ENCODE measurements at regions not wholly inside any gene's neighbourhood (a gene's known extent, or its start where the extent isn't known, plus 50 kb on each side); places are given as distances from the start of the nearest gene placed in this dataset.
"Not testable (repeated sequence)": the region's sequence is repeated elsewhere in the genome, so short reads cannot be mapped to it uniquely, and the experiment has no call there.

GRCh38 chr6:2581011-2581410 lies 169.7 kb downstream of the MYLK4 start:
- TF ChIP-seq CTCF (IDR thresholded peaks at IDR 0.05; ENCODE audit: insufficient read depth, low read length), result no peak
- DNase-seq (ENCODE audit: low read depth), result no peak
- no peak overlapping the region for H3K4me3 ChIP-seq (ENCODE audit: low read depth, low read length)

GRCh38 chr6:2579804-2580570 lies 170.7 kb downstream of the MYLK4 start:
- H3K4me3 ChIP-seq (ENCODE audit: low read depth, low read length), result no peak overlapping the region
- no peak for DNase-seq (ENCODE audit: low read depth)
- no peak for TF ChIP-seq CTCF (IDR thresholded peaks at IDR 0.05; ENCODE audit: insufficient read depth, low read length)

GRCh38 chr6:2579241-2579761 lies 171.4 kb downstream of the MYLK4 start:
- TF ChIP-seq CTCF (IDR thresholded peaks at IDR 0.05; ENCODE audit: insufficient read depth, low read length), result no peak
- DNase-seq (ENCODE audit: low read depth), result peak; percentile 46

DNA sequence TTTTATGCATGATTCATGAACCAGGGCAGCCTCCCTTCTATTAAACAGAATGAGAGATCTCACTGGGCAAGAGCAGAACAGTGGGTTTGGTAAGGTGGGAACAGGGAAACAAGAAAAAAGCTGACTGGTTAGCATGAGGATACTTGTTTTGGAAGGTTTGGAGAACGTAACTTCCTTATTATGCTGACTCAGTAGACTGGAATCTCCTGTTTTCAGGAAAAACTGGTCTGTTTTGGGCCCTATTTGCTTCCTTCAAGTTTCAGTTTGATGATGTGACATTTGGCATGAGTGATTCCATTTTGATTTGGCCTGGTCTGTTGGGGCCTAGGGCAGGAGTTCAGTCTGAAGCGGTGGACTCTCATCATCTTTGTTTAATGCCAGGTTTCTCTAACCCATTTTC lies 172.0 kb downstream of the MYLK4 start:
- TF ChIP-seq CTCF (IDR thresholded peaks at IDR 0.05; ENCODE audit: insufficient read depth, low read length), result no peak
- no peak overlapping the region for H3K4me3 ChIP-seq (ENCODE audit: low read depth, low read length)
- peak; percentile 49 for DNase-seq (ENCODE audit: low read depth)

More at GRCh38 chr6:2579241-2579761, 171.4 kb downstream of the MYLK4 start:
- no peak overlapping the region for H3K4me3 ChIP-seq (ENCODE audit: low read depth, low read length)

- peak; percentile 13 for DNase-seq (ENCODE audit: low read depth)
- H3K4me3 ChIP-seq (ENCODE audit: low read depth, low read length), result no peak overlapping the region
- TF ChIP-seq CTCF (IDR thresholded peaks at IDR 0.05; ENCODE audit: insufficient read depth, low read length), result no peak
These were observed 174.2 kb downstream of the MYLK4 start for GRCh38 chr6:2576499-2576898.

DNA sequence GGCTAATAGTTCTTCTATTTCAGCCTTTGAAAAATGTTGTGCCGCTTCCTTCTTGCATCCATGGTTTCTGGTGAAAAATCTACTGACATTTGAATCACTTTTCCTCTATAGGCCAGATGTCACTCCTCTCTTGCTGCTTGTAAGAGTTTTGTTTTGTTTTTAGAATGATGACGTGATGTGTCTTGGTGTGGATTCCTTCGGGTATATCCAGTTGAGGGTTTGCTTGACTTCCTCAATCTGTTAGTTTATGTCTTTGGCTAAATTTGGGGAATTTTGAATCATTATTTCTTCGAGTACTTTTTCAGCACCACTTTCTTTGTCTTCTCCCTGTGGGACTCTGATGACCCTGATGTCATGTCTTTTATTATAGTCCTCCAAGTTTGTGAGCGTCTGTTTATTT lies 175.5 kb downstream of the MYLK4 start:
- no peak for DNase-seq (ENCODE audit: low read depth)
- TF ChIP-seq CTCF (IDR thresholded peaks at IDR 0.05; ENCODE audit: insufficient read depth, low read length), result no peak

DNA sequence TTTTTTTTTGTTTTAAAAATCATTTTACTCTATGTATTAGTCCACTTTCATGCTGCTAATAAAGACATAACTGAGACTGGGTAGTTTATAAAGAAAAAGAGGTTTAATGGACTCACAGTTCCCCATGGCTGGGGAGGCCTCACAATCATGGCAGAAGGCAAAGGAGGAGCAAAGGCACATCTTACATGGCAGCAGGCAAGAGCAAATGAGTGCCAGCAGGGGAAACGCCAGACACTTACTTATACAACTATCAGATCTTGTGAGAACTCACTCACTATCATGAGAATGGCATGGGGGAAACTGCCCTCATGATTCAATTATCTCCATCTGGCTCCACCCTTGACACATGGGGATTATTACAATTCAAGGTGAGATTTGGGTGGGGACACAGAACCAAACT lies 181.3 kb downstream of the MYLK4 start:
- not testable (repeated sequence) for H3K4me3 ChIP-seq (ENCODE audit: low read depth, low read length); DNase-seq (ENCODE audit: low read depth)

More for the DNA sequence above, 175.5 kb downstream of the MYLK4 start:
- no peak overlapping the region for H3K4me3 ChIP-seq (ENCODE audit: low read depth, low read length)
